Keratinocyte (primary cell): ENCODE measurements at regions not wholly inside any gene's neighbourhood (a gene's known extent, or its start where the extent isn't known, plus 50 kb on each side); places are given as distances from the start of the nearest gene placed in this dataset.

Experiments used
- DNase-seq: peaks from one replicate; pipeline ENCODE4 v3.0.0-alpha.2; 2011; ENCODE audit warnings: low read depth, missing footprints, low spot score
- FAIRE-seq: peaks from 2 replicates; lab custom pipeline; 2011; peaks lifted over from hg19 to GRCh38; lab: Jason Lieb, UNC
- H2AFZ ChIP-seq: 2 replicates; pipeline ENCODE4 v1.6.0; 2012; ENCODE audit warnings: low read length, control low read depth, inconsistent platforms; ENCODE audit not compliant: control insufficient read depth
- H3K27ac ChIP-seq: 2 replicates; pipeline ENCODE4 v1.5.1; 2011; ENCODE audit warnings: low read length; ENCODE audit not compliant: control insufficient read depth, insufficient read depth
- H3K27me3 ChIP-seq: 3 replicates; pipeline ENCODE4 v1.6.0; 2011; ENCODE audit warnings: low read length; ENCODE audit not compliant: control insufficient read depth, insufficient read depth; ENCODE audit errors: extremely low read depth
- H3K36me3 ChIP-seq, 2 experiments: 2 replicates in 1 of 2; 3 replicates in 1 of 2; pipeline ENCODE4 v1.5.1; 2011; ENCODE audit warnings: low read length in 2 of 2, mild to moderate bottlenecking in 1 of 2; ENCODE audit not compliant: control insufficient read depth in 2 of 2, insufficient read depth in 2 of 2; ENCODE audit errors: extremely low read depth in 1 of 2
- H3K4me1 ChIP-seq: 3 replicates; pipeline ENCODE4 v1.5.1; 2011; ENCODE audit warnings: low read length; ENCODE audit not compliant: control insufficient read depth, insufficient read depth; ENCODE audit errors: extremely low read depth
- H3K4me2 ChIP-seq: 3 replicates; pipeline ENCODE4 v1.6.0; 2011; ENCODE audit warnings: low read depth, low read length; ENCODE audit not compliant: control insufficient read depth, insufficient read depth; ENCODE audit errors: extremely low read depth
- H3K4me3 ChIP-seq, 3 experiments: fragments of 200-600 bp in 1 of 3; sonication (generic) in 1 of 3; 2 replicates in 2 of 3; 3 replicates in 1 of 3; pipeline ENCODE4 v1.5.1; 2011 to 2016; ENCODE audit warnings: low read length in 3 of 3, mild to moderate bottlenecking in 3 of 3, control low read depth in 2 of 3, inconsistent platforms in 1 of 3, low read depth in 1 of 3, mixed read lengths in 1 of 3, mixed run types in 1 of 3, moderate library complexity in 1 of 3; ENCODE audit not compliant: control insufficient read depth in 2 of 3, insufficient read depth in 2 of 3; ENCODE audit errors: extremely low read depth in 1 of 3
- H3K79me2 ChIP-seq: 2 replicates; pipeline ENCODE4 v1.6.0; 2012; ENCODE audit warnings: low read length; ENCODE audit not compliant: control insufficient read depth, insufficient read depth
- H3K9ac ChIP-seq: 3 replicates; pipeline ENCODE4 v1.6.0; 2011; ENCODE audit warnings: low read length; ENCODE audit not compliant: control insufficient read depth, insufficient read depth; ENCODE audit errors: extremely low read depth
- H3K9me1 ChIP-seq: 3 replicates; pipeline ENCODE4 v1.6.0; 2011; ENCODE audit warnings: low read length; ENCODE audit not compliant: control insufficient read depth, insufficient read depth; ENCODE audit errors: extremely low read depth
- H3K9me3 ChIP-seq: 2 replicates; pipeline ENCODE4 v1.5.1; 2012; ENCODE audit warnings: low read depth, low read length; ENCODE audit not compliant: control insufficient read depth
- H4K20me1 ChIP-seq: 3 replicates; pipeline ENCODE4 v1.6.0; 2011; ENCODE audit warnings: low read length; ENCODE audit not compliant: control insufficient read depth, insufficient read depth; ENCODE audit errors: extremely low read depth
- EZH2 ChIP-seq: IDR thresholded peaks from one replicate; pipeline ENCODE4 v1.6.1; 2012; ENCODE audit warnings: inconsistent platforms, mild to moderate bottlenecking, low read length, moderate library complexity
- dilution Hi-C: fragments of 300-500 bp; cut with MboI; formaldehyde crosslinking; loops from one replicate; pipeline ENCODE4 v1.7.0; 2020; ENCODE audit warnings: low sequenced_read_pairs; ENCODE audit not compliant: extremely low pct_ligation_motif_present
- TF ChIP-seq, protein P1 (sequence below), 3 experiments: IDR thresholded peaks in 1 of 3; conservative IDR thresholded peaks in 1 of 3; optimal IDR thresholded peaks in 1 of 3; 2 replicates in 2 of 3; 3 replicates in 1 of 3; pipeline versions ENCODE3 to v1.5.1; 2011; ENCODE audit warnings: low read length in 3 of 3, mild to moderate bottlenecking in 3 of 3, moderate library complexity in 2 of 3, control low read depth in 1 of 3, inconsistent platforms in 1 of 3; ENCODE audit not compliant: insufficient read depth in 2 of 3; ENCODE audit errors: extremely low read depth in 1 of 3

DNA sequence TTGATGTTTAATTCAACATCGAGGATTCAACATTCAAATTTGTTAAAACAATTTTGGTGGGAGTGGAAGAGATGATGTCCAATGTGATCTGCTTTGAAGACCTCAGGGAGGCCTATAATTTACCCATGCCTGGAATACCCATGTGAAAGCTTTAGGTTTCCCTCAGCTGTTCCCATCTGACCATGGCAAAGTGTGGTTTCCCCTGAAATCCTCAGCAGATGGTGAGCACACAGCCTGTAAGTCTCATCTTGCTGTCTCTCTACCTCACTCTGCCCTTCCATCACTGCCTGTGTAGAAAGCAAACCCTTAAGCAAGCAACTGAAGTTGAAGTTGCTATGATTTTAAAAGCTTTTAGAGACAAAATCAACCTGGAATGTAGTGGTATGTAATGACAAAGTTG lies 80.1 kb upstream of the ATF3 start:
- H3K36me3 ChIP-seq, result no peaks in the 10 kb centered on the region
- DNase-seq (no peak), FAIRE-seq (no peak)
- no peaks in the 10 kb centered on the region for H4K20me1 ChIP-seq
- TF ChIP-seq EZH2, result no peak
- TF ChIP-seq, protein P1, sequence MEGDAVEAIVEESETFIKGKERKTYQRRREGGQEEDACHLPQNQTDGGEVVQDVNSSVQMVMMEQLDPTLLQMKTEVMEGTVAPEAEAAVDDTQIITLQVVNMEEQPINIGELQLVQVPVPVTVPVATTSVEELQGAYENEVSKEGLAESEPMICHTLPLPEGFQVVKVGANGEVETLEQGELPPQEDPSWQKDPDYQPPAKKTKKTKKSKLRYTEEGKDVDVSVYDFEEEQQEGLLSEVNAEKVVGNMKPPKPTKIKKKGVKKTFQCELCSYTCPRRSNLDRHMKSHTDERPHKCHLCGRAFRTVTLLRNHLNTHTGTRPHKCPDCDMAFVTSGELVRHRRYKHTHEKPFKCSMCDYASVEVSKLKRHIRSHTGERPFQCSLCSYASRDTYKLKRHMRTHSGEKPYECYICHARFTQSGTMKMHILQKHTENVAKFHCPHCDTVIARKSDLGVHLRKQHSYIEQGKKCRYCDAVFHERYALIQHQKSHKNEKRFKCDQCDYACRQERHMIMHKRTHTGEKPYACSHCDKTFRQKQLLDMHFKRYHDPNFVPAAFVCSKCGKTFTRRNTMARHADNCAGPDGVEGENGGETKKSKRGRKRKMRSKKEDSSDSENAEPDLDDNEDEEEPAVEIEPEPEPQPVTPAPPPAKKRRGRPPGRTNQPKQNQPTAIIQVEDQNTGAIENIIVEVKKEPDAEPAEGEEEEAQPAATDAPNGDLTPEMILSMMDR (optimal IDR thresholded peaks at IDR 0.05 in 1 of 3, IDR thresholded peaks at IDR 0.05 in 1 of 3, conservative IDR thresholded peaks at IDR 0.05 in 1 of 3; ENCODE audit: extremely low read depth in 1 of 3, insufficient read depth in 2 of 3, low read length in 3 of 3), result no peak
- no peaks in the 10 kb centered on the region for H3K9me1 ChIP-seq
- H3K4me2 ChIP-seq, result no peak overlapping the region
- H3K9ac ChIP-seq, result no peak overlapping the region
- no peak overlapping the region for H3K27ac ChIP-seq
- H3K79me2 ChIP-seq, result no peaks in the 10 kb centered on the region
- peaks cover 12% of the 10 kb centered on the region for H3K27me3 ChIP-seq
- peaks cover 8% of the 10 kb centered on the region for H3K4me1 ChIP-seq
- no peak overlapping the region for H2AFZ ChIP-seq
- no peaks in the 10 kb centered on the region for H3K9me3 ChIP-seq
- dilution Hi-C loops, result no loop called here
- H3K4me3 ChIP-seq, result no peak overlapping the region

DNA sequence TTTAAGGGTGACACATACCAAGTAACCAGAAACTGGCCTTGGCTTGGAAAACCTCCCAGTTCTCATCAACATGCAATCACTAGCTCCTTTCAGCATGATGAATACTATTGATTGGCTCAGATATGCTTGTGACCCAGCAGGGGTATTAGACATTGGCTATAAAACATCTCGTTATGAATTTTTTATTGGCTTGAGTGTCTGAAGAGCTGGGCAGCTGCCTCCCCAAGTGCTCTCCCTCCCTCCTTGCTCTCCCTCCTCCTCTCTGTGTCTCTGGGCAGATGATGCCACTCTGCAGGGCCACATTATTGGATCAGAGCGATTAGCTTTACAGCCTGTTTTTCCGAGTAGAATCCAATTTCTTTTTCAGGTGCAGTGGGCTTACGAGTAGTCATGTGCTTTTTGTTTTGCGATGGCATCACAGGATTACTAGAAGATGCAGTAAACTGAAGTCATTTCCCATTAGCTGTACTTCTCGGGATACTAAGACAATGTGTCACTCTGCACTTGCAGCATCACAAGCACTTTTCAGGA lies 79.3 kb upstream of the ATF3 start:
- H3K36me3 ChIP-seq, result no peaks in the 10 kb centered on the region
- H3K4me3 ChIP-seq, result no peak overlapping the region
- dilution Hi-C loops, result no loop called here
- H3K4me1 ChIP-seq, result peaks cover 8% of the 10 kb centered on the region
- FAIRE-seq, result no peak
- no peaks in the 10 kb centered on the region for H3K9me3 ChIP-seq
- no peak for DNase-seq
- no peak overlapping the region for H3K9ac ChIP-seq
- TF ChIP-seq EZH2, result no peak
- TF ChIP-seq, protein P1 (optimal IDR thresholded peaks at IDR 0.05 in 1 of 3, IDR thresholded peaks at IDR 0.05 in 1 of 3, conservative IDR thresholded peaks at IDR 0.05 in 1 of 3; ENCODE audit: extremely low read depth in 1 of 3, insufficient read depth in 2 of 3, low read length in 3 of 3), result no peak
- H2AFZ ChIP-seq, result no peak overlapping the region
- H3K79me2 ChIP-seq, result no peaks in the 10 kb centered on the region
- no peaks in the 10 kb centered on the region for H4K20me1 ChIP-seq
- H3K4me2 ChIP-seq, result no peak overlapping the region
- H3K9me1 ChIP-seq, result no peaks in the 10 kb centered on the region
- H3K27ac ChIP-seq, result no peak overlapping the region
- H3K27me3 ChIP-seq, result peaks cover 12% of the 10 kb centered on the region
